SK-N-SH treated with all-trans-retinoic acid at 6 μM for 48 hours (cell line): ENCODE measurements at regions not wholly inside any gene's neighbourhood (a gene's known extent, or its start where the extent isn't known, plus 50 kb on each side); places are given as distances from the start of the nearest gene placed in this dataset.

Experiments used
- ATAC-seq: fragments of 200-7000 bp; cut with Tn5 transposase; 3 replicates; pipeline ENCODE4 v1.9.1; 2020; ENCODE audit warnings: mild to moderate bottlenecking, moderate library complexity
- ARNTL ChIP-seq: fragments of 450-650 bp; formaldehyde crosslinking; IDR thresholded peaks from 2 replicates; pipeline ENCODE4 v1.5.0; 2020; ENCODE audit warnings: low read depth, mild to moderate bottlenecking, moderate library complexity, borderline replicate concordance
- BACH2 ChIP-seq: fragments of 250-450 bp; sonication (Bioruptor Pico); IDR thresholded peaks from 2 replicates; pipeline ENCODE4 v1.9.0; 2021; ENCODE audit warnings: mild to moderate bottlenecking, borderline replicate concordance
- CREB5 ChIP-seq: fragments of 250-450 bp; sonication (Bioruptor Pico); IDR thresholded peaks from 2 replicates; pipeline ENCODE4 v1.5.1; 2020; ENCODE audit warnings: low read depth, mild to moderate bottlenecking, moderate library complexity
- CSDC2 ChIP-seq: fragments of 250-450 bp; sonication (Bioruptor Pico); IDR thresholded peaks from 2 replicates; pipeline ENCODE4 v1.5.0; 2020; ENCODE audit warnings: mild to moderate bottlenecking, moderate library complexity
- ESRRG ChIP-seq: fragments of 250-450 bp; sonication (Bioruptor Pico); IDR thresholded peaks from 2 replicates; pipeline ENCODE4 v1.6.1; 2021; ENCODE audit warnings: mild to moderate bottlenecking
- GLIS3 ChIP-seq: fragments of 250-450 bp; sonication (Bioruptor Pico); IDR thresholded peaks from 2 replicates; pipeline ENCODE4 v1.5.0; 2020; ENCODE audit warnings: mild to moderate bottlenecking, moderate library complexity
- ISL1 ChIP-seq: fragments of 250-450 bp; sonication (Bioruptor Pico); IDR thresholded peaks from 2 replicates; pipeline ENCODE4 v2.1.2; 2022; ENCODE audit warnings: mild to moderate bottlenecking, moderate library complexity
- OSR1 ChIP-seq: fragments of 250-450 bp; sonication (Bioruptor Pico); IDR thresholded peaks from 2 replicates; pipeline ENCODE4 v1.8.0; 2022; ENCODE audit warnings: moderate library complexity, mild to moderate bottlenecking, inconsistent platforms
- PATZ1 ChIP-seq: fragments of 250-450 bp; sonication (Bioruptor Pico); IDR thresholded peaks from 2 replicates; pipeline ENCODE4 v1.8.0; 2020; ENCODE audit warnings: mild to moderate bottlenecking, moderate library complexity, borderline replicate concordance
- POU6F1 ChIP-seq: fragments of 250-450 bp; sonication (Bioruptor Pico); IDR thresholded peaks from 2 replicates; pipeline ENCODE4 v1.8.0; 2021; ENCODE audit warnings: low read depth, mild to moderate bottlenecking, moderate library complexity, borderline replicate concordance
- PPARA ChIP-seq: fragments of 250-450 bp; sonication (Bioruptor Pico); IDR thresholded peaks from 2 replicates; pipeline ENCODE4 v1.5.0; 2020; ENCODE audit warnings: mild to moderate bottlenecking, borderline replicate concordance
- RARB ChIP-seq: fragments of 250-450 bp; sonication (Bioruptor Pico); IDR thresholded peaks from 2 replicates; pipeline ENCODE4 v1.8.0; 2021; ENCODE audit warnings: mild to moderate bottlenecking, moderate library complexity
- SNAI2 ChIP-seq: fragments of 250-450 bp; sonication (Bioruptor Pico); IDR thresholded peaks from 2 replicates; pipeline ENCODE4 v1.5.0; 2020; ENCODE audit warnings: mild to moderate bottlenecking, moderate library complexity
- TCF4 ChIP-seq: fragments of 250-450 bp; sonication (Bioruptor Pico); IDR thresholded peaks from 2 replicates; pipeline ENCODE4 v1.8.0; 2021; ENCODE audit warnings: mild to moderate bottlenecking, moderate library complexity, borderline replicate concordance
- TOX ChIP-seq: fragments of 250-450 bp; sonication (Bioruptor Pico); IDR thresholded peaks from 2 replicates; pipeline ENCODE4 v1.8.0; 2021; ENCODE audit warnings: mild to moderate bottlenecking, moderate library complexity, borderline replicate concordance
- TSHZ2 ChIP-seq: fragments of 250-450 bp; sonication (Bioruptor Pico); IDR thresholded peaks from 2 replicates; pipeline ENCODE4 v1.5.0; 2020; ENCODE audit warnings: mild to moderate bottlenecking, moderate library complexity
- ZC3H10 ChIP-seq: fragments of 250-450 bp; sonication (Bioruptor Pico); IDR thresholded peaks from 2 replicates; pipeline ENCODE4 v1.5.1; 2021; ENCODE audit warnings: mild to moderate bottlenecking, moderate library complexity
- ZFP3 ChIP-seq: fragments of 250-450 bp; sonication (Bioruptor Pico); IDR thresholded peaks from 2 replicates; pipeline ENCODE4 v1.5.0; 2020; ENCODE audit warnings: mild to moderate bottlenecking, moderate library complexity
- ZFP30 ChIP-seq: fragments of 450-650 bp; formaldehyde crosslinking; IDR thresholded peaks from 2 replicates; pipeline ENCODE4 v1.5.0; 2022; ENCODE audit warnings: mild to moderate bottlenecking, moderate library complexity
- ZNF565 ChIP-seq: fragments of 450-650 bp; formaldehyde crosslinking; conservative IDR thresholded peaks from 2 replicates; pipeline ENCODE4 v1.5.0; 2020; ENCODE audit warnings: low read depth, mild to moderate bottlenecking, moderate library complexity
- ZNF70 ChIP-seq: fragments of 450-650 bp; formaldehyde crosslinking; IDR thresholded peaks from 2 replicates; pipeline ENCODE4 v1.5.0; 2020; ENCODE audit warnings: mild to moderate bottlenecking, moderate library complexity
- ZNF8 ChIP-seq: fragments of 450-650 bp; formaldehyde crosslinking; IDR thresholded peaks from 2 replicates; pipeline ENCODE4 v1.5.0; 2020; ENCODE audit warnings: mild to moderate bottlenecking, moderate library complexity

- no peak for ATAC-seq
- TF ChIP-seq SNAI2 (CRISPR knock-in tag) (no peak), ZFP3 (CRISPR knock-in tag) (no peak), ZNF70 (CRISPR knock-in tag) (no peak), ARNTL (CRISPR knock-in tag) (no peak), RARB (no peak), OSR1 (CRISPR knock-in tag) (no peak), ZNF565 (CRISPR knock-in tag) (no peak)
Observed at GRCh38 chr12:91574975-91575374, 392.4 kb upstream of the DCN start.

GRCh38 chr12:91574391-91574790, 391.8 kb upstream of the DCN start:
- TF ChIP-seq GLIS3 (CRISPR knock-in tag) (no peak), PATZ1 (no peak), TSHZ2 (no peak), ZFP3 (CRISPR knock-in tag) (no peak), TOX (no peak), PPARA (no peak), ZFP30 (CRISPR knock-in tag) (no peak), ZNF565 (CRISPR knock-in tag) (no peak), ESRRG (CRISPR knock-in tag) (no peak), BACH2 (CRISPR knock-in tag) (no peak), CSDC2 (CRISPR knock-in tag) (no peak), ZC3H10 (no peak), ISL1 (CRISPR knock-in tag) (no peak), POU6F1 (CRISPR knock-in tag) (no peak)
- no peak for ATAC-seq

- ATAC-seq, result no peak
- no peak for TF ChIP-seq TSHZ2
Observed at GRCh38 chr12:91572869-91573268, 390.3 kb upstream of the DCN start.

- no peak for ATAC-seq
- TF ChIP-seq ARNTL (CRISPR knock-in tag) (no peak), ZFP30 (CRISPR knock-in tag) (no peak), ZFP3 (CRISPR knock-in tag) (no peak), PPARA (no peak), TSHZ2 (no peak), BACH2 (CRISPR knock-in tag) (no peak), TCF4 (CRISPR knock-in tag) (no peak), ZNF565 (CRISPR knock-in tag) (no peak), ZNF8 (CRISPR knock-in tag) (no peak), CREB5 (CRISPR knock-in tag) (no peak), ISL1 (CRISPR knock-in tag) (no peak), OSR1 (CRISPR knock-in tag) (no peak), POU6F1 (CRISPR knock-in tag) (no peak)
Observed at GRCh38 chr12:91567100-91567485, 384.5 kb upstream of the DCN start.
